HG03196 (cell line): ENCODE measurements at regions not wholly inside any gene's neighbourhood (a gene's known extent, or its start where the extent isn't known, plus 50 kb on each side); places are given as distances from the start of the nearest gene placed in this dataset.
"Not testable (repeated sequence)": the region's sequence is repeated elsewhere in the genome, so short reads cannot be mapped to it uniquely, and the experiment has no call there.

Experiments
- ATAC-seq: cut with Tn5 transposase; IDR thresholded peaks from one replicate; pipeline ENCODE4 v1.9.1; 2021; ENCODE audit not compliant: unreplicated experiment

DNA sequence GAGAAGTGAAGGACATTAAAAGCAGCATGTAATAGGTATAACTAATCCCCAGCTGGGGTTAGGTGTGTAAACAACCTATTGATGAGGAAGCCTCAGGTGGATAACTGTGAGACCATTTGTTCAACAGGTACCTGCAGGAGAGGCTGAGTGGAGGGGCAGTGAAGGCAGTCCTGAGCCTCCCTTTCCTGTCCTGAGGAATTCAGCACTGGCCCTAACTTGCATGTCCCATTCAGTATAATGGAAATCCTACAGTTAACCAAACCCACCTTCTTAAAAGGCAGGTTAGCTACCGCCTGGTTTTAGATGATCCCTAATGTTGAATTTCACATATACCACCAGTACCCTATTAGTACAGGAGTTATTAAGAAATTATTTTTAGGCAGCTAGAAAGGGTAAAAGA, 225.9 kb upstream of the GOT2 start:
- ATAC-seq, result no peak

DNA sequence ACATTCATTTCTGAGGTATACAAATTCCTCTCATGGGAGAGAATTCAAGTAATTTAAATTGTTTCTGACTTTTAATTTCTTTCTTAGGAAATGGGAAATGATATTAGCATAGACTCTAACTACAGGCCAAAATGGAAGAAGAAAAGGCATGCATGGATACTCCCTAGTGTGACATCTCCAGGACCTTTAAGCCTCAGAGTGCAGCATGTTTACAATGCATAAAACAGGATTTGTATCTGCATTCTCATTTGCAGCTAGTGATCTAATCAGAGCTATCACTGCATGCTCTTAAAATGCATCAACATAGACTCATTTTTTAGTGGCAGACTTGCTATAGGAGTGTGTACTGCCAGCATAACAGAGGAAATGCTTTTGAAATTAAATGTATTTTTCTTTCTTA, 224.6 kb upstream of the GOT2 start:
- ATAC-seq, result no peak

DNA sequence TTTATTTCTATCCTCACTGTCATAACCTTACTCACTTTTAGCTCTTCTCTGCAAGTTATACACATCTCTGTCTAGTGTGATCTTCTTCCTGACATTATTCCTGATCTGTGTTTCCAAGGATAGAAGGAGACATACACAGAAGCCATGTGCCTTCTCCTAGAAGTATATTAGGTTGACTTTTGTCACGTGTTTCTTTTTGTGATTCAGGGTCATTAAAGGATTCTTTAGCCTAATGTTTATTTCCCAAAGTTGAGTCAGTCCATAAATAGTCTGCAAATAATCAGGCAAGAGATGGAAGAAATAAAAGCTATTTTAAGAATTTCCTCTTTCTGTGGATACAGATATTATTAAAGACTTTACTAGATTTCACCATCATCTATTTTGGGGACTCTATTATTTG, 214.1 kb upstream of the GOT2 start:
- ATAC-seq, result no peak

DNA sequence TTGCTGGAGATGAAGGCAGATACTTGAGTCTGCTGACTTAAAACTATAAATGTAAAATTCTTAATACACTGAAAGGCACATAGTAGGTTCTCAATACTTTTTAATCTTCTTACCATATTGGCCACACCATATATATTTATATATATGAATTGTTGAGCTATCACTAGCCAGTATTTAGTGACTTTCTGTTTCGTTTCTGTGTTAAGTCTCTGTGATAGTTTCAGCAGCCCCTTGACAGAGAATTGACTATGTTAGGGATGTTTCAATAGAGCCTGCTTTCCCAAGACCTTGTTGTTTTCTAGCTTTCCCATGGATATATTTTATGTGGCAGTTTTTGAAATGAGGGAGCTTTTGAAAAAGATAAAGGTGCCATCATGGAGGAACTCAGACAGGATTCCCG, 206.5 kb upstream of the GOT2 start:
- ATAC-seq, result no peak

DNA sequence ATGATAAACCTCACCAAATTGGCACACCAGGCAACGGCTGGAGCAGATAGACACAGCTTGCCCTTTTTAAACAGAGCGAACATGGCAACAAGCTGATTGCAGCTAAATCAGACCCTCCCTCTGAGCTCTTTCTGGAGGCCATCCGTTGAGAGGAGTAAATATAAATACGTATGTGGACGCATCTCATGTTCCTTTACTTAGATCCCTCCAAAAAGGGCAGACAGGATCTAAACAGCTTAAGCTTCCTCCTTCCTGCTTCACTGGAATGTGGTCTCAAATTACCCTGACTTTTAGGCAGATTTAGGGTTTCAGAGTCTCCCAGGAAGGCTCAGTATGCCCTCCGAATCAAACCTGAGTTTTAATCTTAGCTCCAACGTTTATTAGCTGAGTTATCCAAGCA, 204.7 kb upstream of the GOT2 start:
- ATAC-seq, result no peak

DNA sequence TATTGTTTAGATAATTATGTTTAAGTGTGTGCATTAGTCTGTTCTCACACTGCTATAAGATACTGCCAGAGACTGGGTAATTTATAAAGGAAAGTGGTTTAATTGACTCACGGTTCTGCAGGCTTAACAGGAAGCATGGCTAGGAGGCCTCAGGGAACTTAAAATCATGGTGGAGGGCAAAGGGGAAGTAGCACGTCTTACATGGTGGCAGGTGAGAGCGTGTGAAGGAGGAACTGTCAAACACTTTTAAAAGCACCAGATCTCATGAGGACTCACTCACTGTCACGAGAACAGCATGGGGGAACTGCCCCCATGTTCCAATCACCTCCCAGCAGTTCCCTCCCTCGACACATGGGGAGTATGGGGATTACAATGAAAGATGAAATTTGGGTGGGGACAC, 203.5 kb upstream of the GOT2 start:
- no peak for ATAC-seq

DNA sequence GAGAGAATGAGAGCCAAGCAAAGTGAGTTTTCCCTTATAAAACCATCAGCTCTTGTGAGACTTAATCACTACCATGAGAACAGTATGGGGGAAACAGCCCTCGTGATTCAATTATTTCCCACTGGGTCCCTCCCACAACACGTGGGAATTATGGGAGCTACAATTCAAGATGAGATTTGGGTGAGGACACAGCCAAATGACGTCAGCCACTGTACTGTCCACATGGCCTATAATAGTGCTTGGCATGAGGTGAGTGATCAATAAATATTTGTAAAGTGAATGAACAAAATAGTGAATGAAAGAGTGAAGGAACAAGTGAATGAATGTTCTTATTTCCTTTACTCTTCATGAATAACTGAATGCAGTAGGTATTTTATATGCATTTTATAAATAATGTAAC, 199.1 kb upstream of the GOT2 start:
- no peak for ATAC-seq

DNA sequence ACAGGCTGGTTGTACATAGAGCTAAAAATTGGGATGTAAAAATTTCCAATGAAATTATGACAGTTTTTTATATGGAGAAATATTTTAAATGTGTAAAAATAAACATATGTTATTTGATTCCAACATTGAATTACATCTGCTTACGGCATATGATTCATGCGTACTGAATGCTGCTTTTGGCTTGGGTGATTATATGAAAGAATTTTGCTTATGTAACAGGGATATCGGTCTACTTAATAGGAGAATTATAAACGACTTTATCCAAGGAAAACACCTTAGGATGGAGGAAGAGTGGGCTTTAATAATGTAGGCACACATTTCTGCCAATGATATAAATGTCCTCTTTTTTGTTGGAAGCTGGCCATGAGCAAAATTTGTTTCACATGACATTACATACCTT, 197.3 kb upstream of the GOT2 start:
- no peak for ATAC-seq

DNA sequence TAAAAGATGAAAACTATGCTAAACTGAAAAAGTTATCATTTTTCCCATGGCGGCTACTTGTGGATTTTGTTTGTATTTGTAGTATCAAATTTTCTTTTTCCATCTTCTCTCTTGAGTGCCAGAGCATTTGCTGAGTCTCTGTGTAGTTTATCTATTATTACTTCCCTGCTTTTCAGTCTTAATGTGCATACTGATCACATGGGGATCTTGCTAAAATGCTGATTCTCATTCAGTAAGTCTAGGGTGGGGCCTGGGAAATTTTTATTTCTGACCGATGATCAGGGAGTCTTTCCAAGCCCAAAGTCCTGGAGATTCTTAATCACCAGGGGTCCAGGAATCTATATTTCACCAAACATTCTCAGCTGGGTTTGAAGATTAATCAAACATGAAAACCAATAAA, 189.0 kb upstream of the GOT2 start:
- no peak for ATAC-seq

DNA sequence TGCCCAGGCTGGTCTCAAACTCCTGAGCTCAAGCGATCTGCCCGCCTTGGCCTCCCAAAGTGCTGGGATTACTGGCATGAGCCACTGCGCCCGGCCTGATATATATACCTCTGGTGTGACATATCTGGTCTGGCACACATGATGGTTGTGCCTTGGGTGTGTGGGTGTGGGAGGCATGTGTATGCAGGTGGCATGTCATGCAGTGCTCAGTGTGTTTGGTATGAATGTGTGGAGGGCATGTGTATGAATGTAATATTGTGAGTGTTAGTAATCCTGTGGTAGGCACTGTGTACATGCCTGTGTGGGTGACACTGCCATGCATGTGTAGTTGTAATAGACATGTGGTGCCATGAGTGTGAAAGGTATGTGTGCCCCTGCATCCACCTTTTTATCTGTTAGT, 179.3 kb upstream of the GOT2 start:
- no peak for ATAC-seq

DNA sequence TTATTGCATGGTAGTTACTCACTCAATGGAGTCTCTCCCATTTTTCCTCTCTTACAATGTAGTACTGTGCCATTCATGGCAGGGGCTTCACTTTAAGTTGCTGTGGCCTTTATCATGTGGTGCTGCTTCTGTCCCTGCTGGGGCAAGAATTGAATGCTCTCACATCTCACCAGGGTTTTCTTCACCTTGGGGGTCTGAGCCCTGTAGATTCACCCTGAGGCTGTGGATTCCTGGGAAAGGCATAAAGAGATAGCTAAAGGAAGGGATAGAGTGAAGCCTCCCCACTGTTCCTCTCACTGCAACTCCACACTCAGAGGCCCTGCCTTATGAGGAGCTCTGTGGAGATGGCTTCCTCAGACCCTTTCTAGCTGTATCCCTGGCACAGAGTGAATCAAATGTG, 178.5 kb upstream of the GOT2 start:
- no peak for ATAC-seq

DNA sequence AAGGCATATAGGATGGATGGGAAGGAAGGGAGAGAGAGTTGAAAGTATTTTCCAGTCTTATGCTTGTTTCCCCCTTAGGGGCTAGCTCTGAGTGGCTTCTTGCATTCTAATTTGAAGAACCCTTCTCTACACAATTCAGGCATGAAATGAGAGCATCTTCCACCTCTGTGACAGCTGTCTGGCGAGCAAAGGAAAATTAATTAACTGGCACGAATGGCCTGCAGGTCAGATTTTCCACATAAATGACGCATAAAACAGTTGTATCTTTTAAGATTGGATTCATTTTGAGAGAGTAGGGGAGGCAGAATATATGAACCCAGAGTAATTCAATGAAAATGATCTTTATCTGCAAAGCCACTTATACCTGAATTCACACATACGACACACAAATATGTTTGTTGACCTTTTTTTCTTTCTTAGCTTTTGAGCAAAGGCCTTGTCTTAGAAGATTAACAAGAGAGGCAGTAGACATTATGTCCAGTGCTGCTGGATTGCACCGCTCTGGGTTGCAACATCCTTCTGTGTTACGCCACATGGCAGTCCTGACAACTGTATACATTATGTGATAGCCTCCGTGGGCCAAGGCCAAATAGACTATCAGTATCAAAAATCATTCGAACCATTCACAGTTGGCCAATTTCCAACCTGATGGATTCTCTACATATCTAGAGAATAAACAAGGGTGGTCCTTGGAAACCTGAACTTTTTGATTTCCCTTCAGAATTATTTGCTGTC, 173.0 kb upstream of the GOT2 start:
- no peak for ATAC-seq

DNA sequence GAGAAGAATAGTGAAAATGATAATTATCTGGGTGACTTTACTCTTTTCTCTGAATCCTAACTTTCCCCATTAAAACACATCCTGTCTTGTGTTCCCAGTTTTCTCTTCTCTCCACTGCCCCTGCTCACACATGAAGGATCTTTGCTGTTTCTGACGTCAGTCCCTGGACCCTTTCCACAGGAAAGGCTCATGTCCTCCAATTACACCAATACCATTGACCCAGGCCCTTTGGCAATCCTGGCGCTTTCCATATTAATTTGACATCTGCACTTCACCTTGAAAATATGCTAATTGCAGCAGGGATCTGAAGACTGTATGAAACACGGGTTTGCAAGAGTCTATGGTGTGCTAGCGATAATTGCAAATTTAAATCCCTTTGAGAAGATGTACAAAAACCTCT, 170.2 kb upstream of the GOT2 start:
- no peak for ATAC-seq

DNA sequence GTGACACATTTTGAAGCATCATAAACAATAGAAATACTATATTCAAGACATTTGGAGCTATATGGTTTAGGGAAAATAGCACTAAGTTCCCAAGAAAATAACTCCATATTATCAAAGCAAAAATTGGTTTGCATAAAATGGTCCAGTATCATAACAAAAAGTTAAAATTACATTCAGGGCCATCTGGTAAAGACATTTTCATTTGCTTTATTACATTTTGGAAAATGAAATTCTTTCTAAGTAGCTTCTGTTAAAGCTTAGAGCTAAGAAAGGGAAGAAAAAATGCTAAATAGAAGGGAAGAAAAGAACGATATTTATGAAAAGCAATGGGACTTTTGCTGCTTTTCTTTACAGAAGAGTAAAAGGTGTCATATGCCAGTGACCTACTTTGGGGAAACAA, 155.4 kb upstream of the GOT2 start:
- ATAC-seq, result no peak

DNA sequence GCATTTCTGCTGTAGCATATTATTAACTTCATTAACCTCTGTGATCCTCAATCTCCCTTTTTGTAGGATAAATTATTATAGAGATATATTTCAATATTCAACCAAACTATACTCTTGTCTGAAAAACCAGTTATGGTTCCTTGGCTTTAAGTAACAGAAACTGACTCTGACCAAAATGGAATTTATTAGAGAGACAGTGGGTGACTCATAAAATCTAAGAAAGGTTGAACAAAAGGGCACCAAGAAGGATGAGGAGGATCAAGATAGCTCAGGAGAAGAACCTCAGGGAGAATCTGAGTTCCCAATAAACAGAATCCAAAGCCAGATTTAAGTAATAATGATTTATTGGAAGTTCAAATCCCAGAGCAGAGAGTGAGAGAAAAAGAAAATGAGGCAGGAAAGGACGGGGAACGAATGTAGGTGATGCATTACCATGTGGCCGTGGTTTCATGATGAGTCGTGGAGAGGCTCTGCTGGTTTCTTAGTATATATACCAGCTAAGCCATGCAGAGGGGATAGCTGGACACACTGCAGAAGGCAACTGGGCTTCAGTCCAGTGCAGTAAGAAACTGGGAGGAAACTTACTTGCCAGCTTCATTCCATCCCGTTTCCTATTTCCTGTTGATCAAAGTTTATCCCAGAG, 151.5 kb upstream of the GOT2 start:
- ATAC-seq, result peak; percentile 38

DNA sequence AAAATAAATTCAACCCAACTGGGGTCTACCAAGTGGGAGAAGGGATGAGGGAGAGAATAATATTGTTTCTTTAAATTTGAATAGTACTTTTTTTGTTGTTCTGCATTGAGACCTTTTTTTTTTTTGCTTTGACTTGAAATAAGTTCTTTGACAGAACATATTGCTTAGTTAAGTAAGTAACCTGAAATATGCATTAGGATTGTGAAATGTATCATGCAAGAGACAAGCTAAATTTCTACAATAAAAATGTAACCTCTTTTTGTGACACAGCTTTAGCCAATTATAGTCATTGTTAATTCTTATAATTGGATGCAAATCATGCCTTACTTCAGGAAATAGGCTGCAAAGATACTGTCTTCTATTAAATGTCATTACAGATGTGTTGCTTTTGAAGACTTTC, 150.0 kb upstream of the GOT2 start:
- no peak for ATAC-seq

DNA sequence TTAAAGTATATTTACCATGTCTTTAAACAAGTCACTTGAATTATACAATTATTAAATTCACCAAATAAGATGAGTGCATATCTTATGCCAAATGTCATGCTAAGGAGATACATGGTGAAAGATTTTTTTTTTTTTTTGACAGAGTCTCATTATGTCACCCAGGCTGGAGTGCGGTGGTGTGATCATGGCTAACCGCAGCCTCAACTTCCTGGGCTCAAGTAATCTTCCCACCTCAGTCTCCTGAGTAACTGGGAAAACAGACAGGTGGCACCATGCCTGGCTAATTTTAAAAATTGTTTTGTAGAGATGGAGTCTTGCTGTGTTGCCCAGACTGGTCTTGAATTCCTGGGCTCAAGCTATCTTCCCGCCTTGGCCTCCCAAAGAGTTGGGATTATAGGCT, 149.0 kb upstream of the GOT2 start:
- no peak for ATAC-seq

DNA sequence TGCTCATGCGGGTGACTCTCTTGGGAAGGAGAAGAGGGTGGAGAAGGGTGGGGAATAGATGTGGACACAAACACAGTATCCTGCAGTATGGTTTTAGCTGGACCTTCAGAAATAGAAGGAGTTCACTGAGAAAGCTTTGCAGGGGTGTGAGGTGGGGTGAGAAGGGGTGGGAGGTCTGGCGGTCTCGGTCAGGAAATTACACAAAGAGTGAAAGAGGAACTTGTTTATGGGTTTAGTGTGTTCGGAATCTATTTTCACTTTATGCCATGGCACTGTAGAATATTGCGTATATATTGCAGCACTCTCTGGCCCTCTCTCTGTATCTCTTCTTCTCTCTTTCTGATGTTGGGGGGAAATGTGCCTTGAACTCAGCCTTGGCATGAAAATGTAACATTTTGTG, 148.2 kb upstream of the GOT2 start:
- ATAC-seq, result peak; percentile 92

DNA sequence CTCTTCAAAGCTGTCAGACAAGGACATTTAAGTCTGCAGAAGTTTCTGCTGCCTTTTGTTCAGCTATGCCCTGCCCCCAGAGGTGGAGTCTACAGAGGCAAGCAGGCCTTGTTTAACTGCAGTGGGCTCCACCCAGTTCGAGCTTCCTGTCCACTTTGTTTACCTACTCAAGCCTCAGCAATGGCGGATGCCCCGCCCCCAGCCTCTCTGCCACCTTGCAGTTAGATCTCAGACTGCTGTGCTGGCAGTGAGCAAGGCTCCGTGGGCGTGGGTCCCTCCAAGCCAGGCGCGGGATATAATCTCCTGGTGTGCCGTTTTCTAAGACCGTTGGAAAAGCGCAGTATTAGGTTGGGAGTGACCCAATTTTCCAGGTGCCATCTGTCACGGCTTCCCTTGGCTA, 144.5 kb upstream of the GOT2 start:
- not testable (repeated sequence) for ATAC-seq

DNA sequence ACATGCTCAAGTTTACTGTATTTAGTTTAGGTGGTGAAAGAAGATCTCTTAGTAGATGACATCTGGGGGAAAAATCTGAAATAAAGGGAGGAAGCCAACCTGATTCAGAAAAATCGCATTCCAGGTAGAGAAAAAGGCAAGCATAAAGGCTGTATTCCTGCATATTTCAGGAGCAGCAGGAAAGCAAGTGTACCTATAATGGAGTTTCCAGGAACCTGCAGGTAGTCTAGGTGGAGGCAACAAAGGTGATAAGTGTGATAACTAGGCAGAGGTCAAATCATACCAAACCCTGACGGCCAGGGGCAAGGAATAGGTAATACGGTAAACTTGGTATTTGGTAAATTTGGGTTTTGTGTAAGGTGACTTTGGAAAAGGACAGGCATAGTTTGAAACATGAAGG, 132.8 kb upstream of the GOT2 start:
- no peak for ATAC-seq

DNA sequence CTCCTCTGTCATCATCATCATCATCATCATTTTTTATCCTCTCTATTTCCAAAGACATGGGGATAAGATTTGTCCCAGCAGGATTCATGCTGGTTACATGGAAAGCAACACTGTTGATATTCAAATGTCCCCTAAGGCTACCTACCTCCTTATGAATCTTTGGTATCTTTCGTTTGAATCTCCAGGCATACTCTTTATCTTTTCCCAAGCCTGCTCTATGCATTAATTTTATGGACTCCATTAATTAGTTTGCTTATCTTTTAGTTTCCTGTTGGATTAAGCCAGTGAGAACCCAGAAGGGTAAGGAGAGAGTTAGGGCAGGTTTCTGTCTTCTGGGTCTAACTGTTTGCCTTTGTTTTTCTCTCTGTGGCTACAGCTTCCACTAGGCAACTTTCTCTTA, 129.6 kb upstream of the GOT2 start:
- ATAC-seq, result no peak

DNA sequence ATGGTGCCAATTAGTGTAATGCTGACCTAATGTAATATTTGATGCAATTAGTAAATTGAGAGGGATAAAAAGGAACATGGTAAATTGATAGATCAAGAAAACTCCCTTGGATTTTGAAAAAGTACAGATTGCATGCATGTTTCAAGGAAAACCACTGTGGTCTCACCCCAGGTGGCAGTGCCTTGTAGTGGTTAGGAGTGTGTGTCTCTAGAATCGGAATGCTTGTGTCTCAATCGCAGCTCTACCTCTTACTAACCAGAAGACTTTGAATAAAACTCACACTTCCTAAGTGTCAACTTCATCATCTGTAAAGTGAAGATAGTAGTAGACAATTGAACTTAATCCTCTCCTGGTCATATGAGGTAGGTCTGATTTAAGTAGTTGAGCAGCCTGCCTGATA, 128.9 kb upstream of the GOT2 start:
- ATAC-seq, result no peak
